ENCODE measurements at regions not wholly inside any gene's neighbourhood (a gene's known extent, or its start where the extent isn't known, plus 50 kb on each side); places are given as distances from the start of the nearest gene placed in this dataset.

- TF ChIP-seq CTCF (IDR thresholded peaks at IDR 0.05; ENCODE audit: insufficient read depth, low read depth, low read length, missing control alignments): no peak
- H3K4me3 ChIP-seq (ENCODE audit: low read length): no peak overlapping the region
- peak; percentile 74 for DNase-seq (ENCODE audit: low read depth)
These were observed 191.1 kb downstream of the SAMD5 start for GRCh38 chr6:147699637-147700036.

- no peak overlapping the region for H3K4me3 ChIP-seq (ENCODE audit: low read length)
- DNase-seq (ENCODE audit: low read depth): no peak
- no peak for TF ChIP-seq CTCF (IDR thresholded peaks at IDR 0.05; ENCODE audit: insufficient read depth, low read depth, low read length, missing control alignments)
These were observed 192.1 kb downstream of the SAMD5 start for GRCh38 chr6:147700436-147701209.

- H3K4me3 ChIP-seq (ENCODE audit: low read length): no peak overlapping the region
- TF ChIP-seq CTCF (IDR thresholded peaks at IDR 0.05; ENCODE audit: insufficient read depth, low read depth, low read length, missing control alignments): no peak
- DNase-seq (ENCODE audit: low read depth): no peak
These were observed 196.2 kb downstream of the SAMD5 start for GRCh38 chr6:147704691-147705090.

GRCh38 chr6:147707524-147707923 lies 199.0 kb downstream of the SAMD5 start:
- no peak overlapping the region for H3K4me3 ChIP-seq (ENCODE audit: low read length)
- TF ChIP-seq CTCF (IDR thresholded peaks at IDR 0.05; ENCODE audit: insufficient read depth, low read depth, low read length, missing control alignments): no peak
- no peak for DNase-seq (ENCODE audit: low read depth)

GRCh38 chr6:147708170-147708569 lies 199.7 kb downstream of the SAMD5 start:
- H3K4me3 ChIP-seq (ENCODE audit: low read length): no peak overlapping the region
- no peak for TF ChIP-seq CTCF (IDR thresholded peaks at IDR 0.05; ENCODE audit: insufficient read depth, low read depth, low read length, missing control alignments)
- no peak for DNase-seq (ENCODE audit: low read depth)

- TF ChIP-seq CTCF (IDR thresholded peaks at IDR 0.05; ENCODE audit: insufficient read depth, low read depth, low read length, missing control alignments): no peak
- no peak overlapping the region for H3K4me3 ChIP-seq (ENCODE audit: low read length)
- peak; percentile 14 for DNase-seq (ENCODE audit: low read depth)
These were observed 201.1 kb downstream of the SAMD5 start for GRCh38 chr6:147709396-147710272.
